ENCODE measurements at regions not wholly inside any gene's neighbourhood (a gene's known extent, or its start where the extent isn't known, plus 50 kb on each side); places are given as distances from the start of the nearest gene placed in this dataset.

DNA sequence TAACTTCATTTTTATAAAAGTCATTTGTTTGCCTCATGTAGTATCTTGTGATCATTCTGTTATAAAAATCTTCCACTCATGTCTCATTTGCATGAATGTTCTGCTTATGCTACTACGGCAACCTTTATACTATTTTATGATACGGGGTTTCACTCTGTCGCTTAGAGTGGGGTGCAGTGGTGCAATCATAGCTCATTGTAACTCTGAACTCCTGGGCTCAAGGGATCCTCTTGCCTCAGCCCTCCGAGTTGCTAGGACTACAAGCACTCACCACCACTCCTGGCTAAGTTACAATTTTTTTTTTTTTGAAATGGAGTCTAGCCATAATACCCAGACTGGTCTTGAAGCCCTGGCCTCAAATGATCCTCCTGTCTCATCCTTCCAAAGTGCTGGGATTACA, 154.4 kb upstream of the PREP start:
- H3K4me3 ChIP-seq (ENCODE audit: control insufficient read depth, low read depth, low read length): no peak overlapping the region
- DNase-seq (ENCODE audit: low read depth): no peak

DNA sequence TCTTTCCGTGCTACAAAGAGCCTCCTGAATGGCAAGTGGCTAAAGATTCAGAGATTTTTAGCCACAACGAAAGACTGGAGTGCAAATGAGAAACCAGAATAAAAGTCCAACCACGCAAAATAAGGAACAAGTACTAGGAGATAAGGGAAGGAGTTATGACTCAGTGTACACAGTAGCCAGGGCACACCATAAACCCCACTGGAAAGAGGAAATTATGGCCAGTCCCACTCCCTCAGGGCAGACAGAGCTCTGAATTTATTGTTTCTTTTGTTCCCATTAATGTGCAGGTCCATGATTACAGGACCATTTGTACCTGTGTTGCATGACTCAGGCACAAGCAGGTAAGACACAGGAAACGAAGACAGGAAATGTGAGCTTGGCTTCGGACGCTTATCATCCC, 150.3 kb upstream of the PREP start:
- no peak overlapping the region for H3K4me3 ChIP-seq (ENCODE audit: control insufficient read depth, low read depth, low read length)
- TF ChIP-seq, protein P1, sequence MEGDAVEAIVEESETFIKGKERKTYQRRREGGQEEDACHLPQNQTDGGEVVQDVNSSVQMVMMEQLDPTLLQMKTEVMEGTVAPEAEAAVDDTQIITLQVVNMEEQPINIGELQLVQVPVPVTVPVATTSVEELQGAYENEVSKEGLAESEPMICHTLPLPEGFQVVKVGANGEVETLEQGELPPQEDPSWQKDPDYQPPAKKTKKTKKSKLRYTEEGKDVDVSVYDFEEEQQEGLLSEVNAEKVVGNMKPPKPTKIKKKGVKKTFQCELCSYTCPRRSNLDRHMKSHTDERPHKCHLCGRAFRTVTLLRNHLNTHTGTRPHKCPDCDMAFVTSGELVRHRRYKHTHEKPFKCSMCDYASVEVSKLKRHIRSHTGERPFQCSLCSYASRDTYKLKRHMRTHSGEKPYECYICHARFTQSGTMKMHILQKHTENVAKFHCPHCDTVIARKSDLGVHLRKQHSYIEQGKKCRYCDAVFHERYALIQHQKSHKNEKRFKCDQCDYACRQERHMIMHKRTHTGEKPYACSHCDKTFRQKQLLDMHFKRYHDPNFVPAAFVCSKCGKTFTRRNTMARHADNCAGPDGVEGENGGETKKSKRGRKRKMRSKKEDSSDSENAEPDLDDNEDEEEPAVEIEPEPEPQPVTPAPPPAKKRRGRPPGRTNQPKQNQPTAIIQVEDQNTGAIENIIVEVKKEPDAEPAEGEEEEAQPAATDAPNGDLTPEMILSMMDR (IDR thresholded peaks at IDR 0.05; ENCODE audit: control insufficient read depth, insufficient read depth, low read depth, low read length, missing control alignments): no peak
- no peak for DNase-seq (ENCODE audit: low read depth)

More for the DNA sequence above, 154.4 kb upstream of the PREP start:
- TF ChIP-seq, protein P1 (IDR thresholded peaks at IDR 0.05; ENCODE audit: control insufficient read depth, insufficient read depth, low read depth, low read length, missing control alignments): no peak

DNA sequence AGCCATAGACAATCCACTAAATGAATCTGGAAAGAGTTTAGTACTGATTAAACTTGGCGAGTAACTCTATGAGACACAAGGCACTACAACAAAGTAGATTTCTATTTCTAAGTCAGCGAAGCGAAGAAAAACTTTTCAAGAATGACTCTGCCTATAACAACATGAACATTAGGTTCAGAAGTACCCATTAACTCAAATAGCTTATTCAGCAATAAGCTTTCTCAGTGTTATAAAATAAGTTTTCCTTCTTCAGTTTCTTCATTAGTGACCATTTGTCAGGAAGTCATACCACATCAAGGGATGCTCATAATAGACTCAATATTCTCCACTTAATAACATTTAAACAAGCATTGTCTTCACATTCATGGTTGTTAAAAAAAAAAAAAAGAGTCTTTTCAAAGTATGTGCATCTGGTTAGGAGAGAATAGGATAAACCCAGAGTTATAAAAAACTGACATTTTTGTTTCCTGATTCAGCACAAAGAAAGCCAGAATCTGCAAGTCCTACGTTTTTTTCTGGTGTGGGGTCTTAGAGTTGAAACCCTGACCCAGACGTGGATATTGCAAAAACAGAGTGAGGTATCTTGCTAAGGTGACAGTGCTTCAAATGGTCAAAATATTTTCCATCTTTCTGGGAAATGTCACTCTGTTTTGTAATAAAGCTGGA, 148.2 kb upstream of the PREP start:
- no peak for DNase-seq (ENCODE audit: low read depth)
- TF ChIP-seq, protein P1 (IDR thresholded peaks at IDR 0.05; ENCODE audit: control insufficient read depth, insufficient read depth, low read depth, low read length, missing control alignments): no peak
- no peak overlapping the region for H3K4me3 ChIP-seq (ENCODE audit: control insufficient read depth, low read depth, low read length)

DNA sequence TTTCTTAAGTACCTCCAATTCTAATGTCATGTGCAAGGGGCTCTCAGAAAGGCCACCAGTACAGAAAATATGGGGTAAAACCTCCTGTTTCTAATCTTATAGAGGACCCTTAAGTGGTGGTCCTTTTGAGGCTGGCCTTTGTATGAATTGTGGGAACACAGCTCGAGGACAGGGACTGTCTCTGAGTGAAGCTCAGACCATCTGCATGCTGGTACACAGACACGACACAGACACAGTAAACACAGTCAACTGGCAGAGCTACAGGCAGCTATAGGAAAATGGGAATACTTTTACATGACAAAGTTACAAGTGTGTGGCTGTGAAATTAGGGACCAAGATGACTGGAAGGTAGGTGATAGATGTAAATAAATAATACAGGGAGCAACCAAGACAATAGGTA, 143.9 kb upstream of the PREP start:
- H3K4me3 ChIP-seq (ENCODE audit: control insufficient read depth, low read depth, low read length): no peak overlapping the region
- DNase-seq (ENCODE audit: low read depth): no peak
- TF ChIP-seq, protein P1 (IDR thresholded peaks at IDR 0.05; ENCODE audit: control insufficient read depth, insufficient read depth, low read depth, low read length, missing control alignments): no peak

DNA sequence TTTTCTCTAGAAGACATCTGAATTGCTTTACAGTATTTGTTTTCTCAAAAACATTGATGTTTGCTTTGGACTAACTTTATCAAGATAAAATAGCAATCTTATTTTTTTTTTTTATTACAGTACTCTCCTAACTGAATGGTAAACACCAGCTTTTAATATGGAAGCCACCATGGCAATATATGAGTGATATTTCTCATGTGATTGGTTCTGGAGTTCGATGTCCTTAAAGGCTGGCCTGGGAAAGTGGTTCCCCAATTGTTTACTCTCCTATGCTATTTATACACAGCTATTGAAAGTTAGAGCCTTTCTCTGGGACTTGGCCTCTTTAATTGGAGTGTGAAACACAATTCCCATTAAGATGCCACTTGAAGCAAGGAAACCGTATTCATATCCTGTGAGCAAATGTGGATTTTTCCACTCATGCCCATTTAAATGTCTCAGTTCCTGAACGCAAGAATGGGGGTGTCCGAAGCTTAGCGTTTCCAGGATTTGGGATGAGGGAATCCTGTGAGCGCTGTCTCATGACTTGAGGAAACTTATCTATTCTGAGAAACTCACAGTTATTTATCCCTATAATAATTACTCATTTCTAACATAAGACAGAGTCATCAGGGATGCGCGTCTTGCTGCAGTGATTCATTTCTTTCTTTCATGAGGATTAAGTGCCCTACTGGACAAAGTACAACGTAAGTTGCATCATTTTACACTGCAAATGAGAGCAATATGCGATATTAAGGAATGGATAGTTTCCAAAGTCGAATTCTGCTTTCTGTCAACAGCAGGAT, 143.3 kb upstream of the PREP start:
- peak; percentile 92 for DNase-seq (ENCODE audit: low read depth)
- TF ChIP-seq, protein P1 (IDR thresholded peaks at IDR 0.05; ENCODE audit: control insufficient read depth, insufficient read depth, low read depth, low read length, missing control alignments): no peak
- no peak overlapping the region for H3K4me3 ChIP-seq (ENCODE audit: control insufficient read depth, low read depth, low read length)

DNA sequence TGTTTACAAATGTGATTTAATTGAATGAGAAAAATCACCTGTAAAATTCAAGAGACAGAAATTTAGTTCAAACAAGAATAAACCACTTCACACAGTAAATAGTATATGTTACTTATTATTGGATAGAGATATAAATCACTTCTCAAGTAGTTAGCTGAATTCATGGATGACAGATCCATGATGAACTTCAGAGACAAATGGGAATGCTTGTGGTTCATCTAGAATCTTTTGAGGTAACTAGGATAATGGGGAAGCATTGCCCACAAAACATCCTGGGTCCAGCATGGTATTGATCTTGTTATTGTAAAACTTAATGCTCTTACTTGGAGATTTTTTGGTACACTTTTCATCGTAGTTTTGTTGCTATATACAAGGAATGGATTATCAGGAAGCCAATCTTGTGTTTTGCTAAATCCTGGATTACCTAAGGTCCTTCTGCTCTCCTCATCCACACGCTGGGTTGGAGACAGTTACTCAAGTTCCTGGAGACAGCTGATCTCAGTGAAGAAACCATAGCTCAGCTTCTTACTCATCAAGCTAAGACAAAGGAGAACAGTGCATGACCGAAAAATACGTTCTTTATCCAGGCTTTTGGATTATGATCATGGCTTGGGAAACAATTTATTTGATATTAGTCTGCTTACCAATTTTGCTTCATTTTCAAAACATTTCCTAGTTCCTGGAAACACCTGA, 142.5 kb upstream of the PREP start:
- H3K4me3 ChIP-seq (ENCODE audit: control insufficient read depth, low read depth, low read length): no peak overlapping the region
- TF ChIP-seq, protein P1 (IDR thresholded peaks at IDR 0.05; ENCODE audit: control insufficient read depth, insufficient read depth, low read depth, low read length, missing control alignments): no peak
- peak; percentile 52 for DNase-seq (ENCODE audit: low read depth)

Data from AG09309 (cell line).